AG04449 (cell line): ENCODE measurements at regions not wholly inside any gene's neighbourhood (a gene's known extent, or its start where the extent isn't known, plus 50 kb on each side); places are given as distances from the start of the nearest gene placed in this dataset.

Source experiments
- CTCF ChIA-PET: fragments of 350-600 bp; formaldehyde crosslinking; extraction: SDS; loops from one replicate; lab custom pipeline; 2021; ENCODE audit warnings: antibody characterized with exemption; lab: Yijun Ruan, JAX
- POLR2A ChIA-PET: fragments of 400-600, 350-600 bp; formaldehyde crosslinking; extraction: SDS; loops from one replicate; lab custom pipeline; 2020; ENCODE audit warnings: antibody characterized with exemption, inconsistent platforms; lab: Yijun Ruan, JAX
- DNase-seq: peaks from one replicate; pipeline ENCODE4 v3.0.0-alpha.2; 2010; ENCODE audit warnings: low read depth, low spot score
- H3K4me3 ChIP-seq: 2 replicates; pipeline ENCODE4 v1.5.1; 2011; ENCODE audit warnings: low read depth, mild to moderate bottlenecking, control low read depth, low read length
- TF ChIP-seq, protein P1 (sequence below): IDR thresholded peaks from one replicate; pipeline ENCODE4 v1.5.1; 2011; ENCODE audit warnings: mild to moderate bottlenecking, moderate library complexity, low read length, control low read depth, inconsistent platforms; ENCODE audit not compliant: insufficient read depth; ENCODE audit errors: missing control alignments

DNA sequence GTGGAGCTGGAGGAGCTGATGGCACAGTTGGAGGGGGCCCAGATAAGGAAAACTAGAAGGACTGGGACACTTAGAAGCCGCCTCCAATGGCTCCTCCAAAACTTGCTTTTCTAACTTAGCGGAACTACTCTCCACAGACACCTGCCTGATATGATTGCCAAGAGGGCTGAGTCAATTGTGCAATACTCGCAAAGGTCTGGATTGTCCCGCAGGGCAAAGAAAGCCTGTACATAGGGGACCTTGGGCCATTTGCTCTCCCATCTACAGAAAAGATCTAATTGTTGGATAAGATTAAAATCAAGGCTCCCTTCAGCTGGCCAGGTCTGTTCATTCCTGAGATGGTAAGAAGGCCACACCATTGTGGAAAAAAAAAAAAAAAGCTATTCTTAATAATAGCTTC, 69.7 kb upstream of the ATP11B start:
- ChIA-PET POLR2A (no interaction called here), CTCF (interaction anchor here (6.3 kb wide), 1 partner anchor 12 kb away, joined by 55 read pairs; no protein-coding TSS in a partner anchor)
- no peak overlapping the region for H3K4me3 ChIP-seq
- no peak for DNase-seq
- TF ChIP-seq, protein P1, sequence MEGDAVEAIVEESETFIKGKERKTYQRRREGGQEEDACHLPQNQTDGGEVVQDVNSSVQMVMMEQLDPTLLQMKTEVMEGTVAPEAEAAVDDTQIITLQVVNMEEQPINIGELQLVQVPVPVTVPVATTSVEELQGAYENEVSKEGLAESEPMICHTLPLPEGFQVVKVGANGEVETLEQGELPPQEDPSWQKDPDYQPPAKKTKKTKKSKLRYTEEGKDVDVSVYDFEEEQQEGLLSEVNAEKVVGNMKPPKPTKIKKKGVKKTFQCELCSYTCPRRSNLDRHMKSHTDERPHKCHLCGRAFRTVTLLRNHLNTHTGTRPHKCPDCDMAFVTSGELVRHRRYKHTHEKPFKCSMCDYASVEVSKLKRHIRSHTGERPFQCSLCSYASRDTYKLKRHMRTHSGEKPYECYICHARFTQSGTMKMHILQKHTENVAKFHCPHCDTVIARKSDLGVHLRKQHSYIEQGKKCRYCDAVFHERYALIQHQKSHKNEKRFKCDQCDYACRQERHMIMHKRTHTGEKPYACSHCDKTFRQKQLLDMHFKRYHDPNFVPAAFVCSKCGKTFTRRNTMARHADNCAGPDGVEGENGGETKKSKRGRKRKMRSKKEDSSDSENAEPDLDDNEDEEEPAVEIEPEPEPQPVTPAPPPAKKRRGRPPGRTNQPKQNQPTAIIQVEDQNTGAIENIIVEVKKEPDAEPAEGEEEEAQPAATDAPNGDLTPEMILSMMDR: no peak

GRCh38 chr3:182725372-182726251, 67.7 kb upstream of the ATP11B start:
- TF ChIP-seq, protein P1: no peak
- H3K4me3 ChIP-seq: no peak overlapping the region
- ChIA-PET POLR2A (no interaction called here), CTCF (interaction anchor here (1.0 to 6.3 kb wide), 3 partner anchors 9 to 112 kb away, joined by 3 to 55 read pairs (median 5); no protein-coding TSS in a partner anchor)
- no peak for DNase-seq

- ChIA-PET CTCF (interaction anchor here (1.1 to 1.3 kb wide), 2 partner anchors 10 to 15 kb away, joined by 3 to 5 read pairs; no protein-coding TSS in a partner anchor), POLR2A (no interaction called here)
- DNase-seq: no peak
- TF ChIP-seq, protein P1: no peak
- H3K4me3 ChIP-seq: no peak overlapping the region
These were observed 66.8 kb upstream of the ATP11B start for GRCh38 chr3:182726258-182727142.

DNA sequence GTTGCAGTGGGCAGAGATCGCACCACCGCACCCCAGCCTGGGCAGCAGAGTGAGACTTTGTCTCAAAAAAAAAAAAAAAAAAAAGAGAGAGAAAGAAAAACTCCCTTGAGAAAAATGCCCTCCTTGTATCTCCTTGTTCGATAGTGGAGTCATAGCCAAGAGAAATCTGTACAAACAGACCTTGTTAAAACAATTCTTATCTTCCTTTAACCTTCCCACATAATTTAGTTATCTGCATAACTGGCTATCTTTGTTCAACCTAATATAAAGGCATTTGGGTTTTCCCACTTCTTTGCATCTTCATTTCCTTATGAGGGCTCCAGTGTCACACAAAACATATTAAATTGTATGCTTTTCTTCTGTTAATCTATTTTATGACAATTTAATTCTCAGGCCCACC, 65.1 kb upstream of the ATP11B start:
- ChIA-PET CTCF (interaction anchor here (0.7 to 0.8 kb wide), 3 partner anchors 14 to 109 kb away, joined by 3 to 4 read pairs (median 3); no protein-coding TSS in a partner anchor), POLR2A (no interaction called here)
- no peak overlapping the region for H3K4me3 ChIP-seq
- DNase-seq: no peak
- TF ChIP-seq, protein P1: no peak

DNA sequence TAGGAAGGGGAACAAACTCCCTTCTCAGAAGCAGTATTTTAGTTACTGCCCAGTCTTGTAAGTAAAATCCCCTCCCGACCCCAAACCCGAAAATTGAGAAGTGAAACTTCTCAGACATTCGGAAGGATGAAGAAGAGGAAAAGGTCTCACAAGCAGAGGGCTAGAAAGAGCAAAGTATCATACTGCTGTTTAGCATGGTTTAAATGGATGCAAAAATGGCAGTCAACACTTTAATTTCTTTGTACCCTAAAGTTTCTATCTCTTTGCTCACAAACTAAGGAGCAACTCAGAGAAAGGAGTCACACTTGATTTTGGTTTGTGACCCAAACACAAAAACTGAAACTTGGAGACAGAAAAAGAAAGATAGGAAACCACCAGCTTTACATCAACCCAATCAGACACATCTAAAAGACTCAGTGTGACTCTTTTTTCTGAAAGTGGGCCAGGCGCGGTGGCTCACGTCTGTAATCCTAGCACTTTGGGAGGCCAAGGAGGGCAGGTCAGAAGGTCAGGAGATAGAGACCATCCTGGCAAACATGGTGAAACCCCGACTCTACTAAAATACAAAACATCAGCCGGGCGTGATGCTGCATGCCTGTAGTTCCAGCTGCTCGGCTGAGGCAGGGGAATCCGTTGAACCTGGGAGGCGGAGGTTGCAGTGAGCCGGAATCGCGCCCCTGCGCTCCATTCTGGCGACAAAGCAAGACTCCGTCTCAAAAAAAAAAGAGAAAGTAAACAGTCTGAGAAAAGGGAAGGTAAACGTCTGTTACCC, 63.2 kb upstream of the ATP11B start:
- no peak for DNase-seq
- CTCF ChIA-PET: interaction anchor here (1.2 kb wide), 1 partner anchor 17 kb away, joined by 4 read pairs; no protein-coding TSS in a partner anchor
- POLR2A ChIA-PET: no interaction called here
- no peak overlapping the region for H3K4me3 ChIP-seq
- TF ChIP-seq, protein P1: no peak
